ENCODE measurements at regions not wholly inside any gene's neighbourhood (a gene's known extent, or its start where the extent isn't known, plus 50 kb on each side); places are given as distances from the start of the nearest gene placed in this dataset.
A peak's percentile ranks its signal among the peaks of the same experiment; 100 is the strongest.
"Not testable (repeated sequence)": the region's sequence is repeated elsewhere in the genome, so short reads cannot be mapped to it uniquely, and the experiment has no call there.

DNA sequence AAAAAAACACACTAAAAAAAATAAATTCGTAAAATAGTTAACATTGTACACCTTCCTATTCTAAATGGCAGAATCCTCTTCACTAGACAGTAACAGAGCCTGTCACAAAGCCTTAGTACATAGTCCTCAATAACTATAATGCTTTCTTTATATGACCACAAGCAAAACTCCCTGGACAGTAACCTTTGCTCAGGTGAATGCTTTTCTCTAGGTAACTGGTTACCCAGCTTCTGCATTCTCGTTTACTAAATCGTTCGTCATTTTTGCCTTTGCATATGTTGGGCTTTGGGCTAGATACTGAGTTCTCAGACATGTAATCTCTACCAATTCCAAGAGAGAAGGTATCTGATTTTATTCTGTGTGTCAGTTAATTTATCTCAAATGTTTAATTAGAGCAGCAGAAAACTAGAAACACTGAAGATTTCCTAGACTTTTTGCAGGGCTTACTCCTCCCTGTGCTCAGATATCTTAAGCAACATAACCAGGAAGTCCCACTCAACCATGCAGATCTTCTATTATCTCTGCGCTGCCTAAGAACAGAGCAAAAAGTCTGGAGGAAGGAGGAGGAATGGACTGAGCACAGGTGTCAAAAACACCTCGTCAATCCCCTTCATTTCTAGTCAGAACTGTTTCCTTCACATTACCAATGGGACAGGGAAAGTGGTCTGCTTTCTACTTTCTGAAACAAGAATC, 247.7 kb downstream of the SOCS6 start:
- DNase-seq, result no peak

DNA sequence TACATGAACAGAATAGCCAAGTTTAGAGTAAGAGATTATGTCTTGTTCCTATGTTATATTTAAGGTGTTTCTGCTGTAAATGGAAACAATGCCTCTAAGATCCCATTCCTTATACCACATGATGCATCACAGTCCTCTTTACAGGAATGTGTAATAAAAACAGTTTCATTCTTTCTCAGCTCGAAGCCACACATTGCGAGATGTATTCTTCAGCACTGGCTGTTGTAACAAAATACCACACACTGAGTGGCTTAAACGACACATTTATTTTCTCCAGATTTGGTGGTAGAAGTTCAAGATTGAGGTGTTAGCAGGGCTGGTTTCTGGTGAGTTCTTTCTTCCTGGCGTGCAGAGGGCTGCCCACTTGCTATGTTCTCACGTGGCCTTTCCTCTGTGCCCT, 246.2 kb downstream of the SOCS6 start:
- no peak for DNase-seq

- not testable (repeated sequence) for DNase-seq
Observed at GRCh38 chr18:70525322-70525721, 236.5 kb downstream of the SOCS6 start.

GRCh38 chr18:70523792-70524182, 234.9 kb downstream of the SOCS6 start:
- no peak for DNase-seq

GRCh38 chr18:70523035-70523791, 234.4 kb downstream of the SOCS6 start:
- DNase-seq, result peak; percentile 94

GRCh38 chr18:70522183-70522680, 233.4 kb downstream of the SOCS6 start:
- DNase-seq, result no peak

DNA sequence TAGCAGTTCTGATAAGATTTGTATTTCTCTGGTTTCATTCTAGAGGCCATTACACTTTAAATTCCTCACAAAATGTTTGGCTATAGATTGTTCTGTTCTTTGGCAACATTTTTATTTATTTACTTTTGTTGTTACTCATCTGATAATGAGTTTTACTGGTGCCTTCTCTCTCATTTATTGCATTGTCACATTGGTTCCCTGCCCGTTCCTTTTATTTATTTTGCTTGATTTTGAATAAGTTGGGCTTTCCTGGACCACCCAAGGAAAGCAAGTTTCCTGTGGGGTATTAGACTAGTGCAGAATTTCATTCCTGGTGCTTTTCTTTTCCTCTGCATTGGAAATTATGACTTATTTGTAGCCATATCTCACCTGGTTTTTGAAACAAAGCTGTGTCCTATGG, 232.0 kb downstream of the SOCS6 start:
- DNase-seq, result no peak

DNA sequence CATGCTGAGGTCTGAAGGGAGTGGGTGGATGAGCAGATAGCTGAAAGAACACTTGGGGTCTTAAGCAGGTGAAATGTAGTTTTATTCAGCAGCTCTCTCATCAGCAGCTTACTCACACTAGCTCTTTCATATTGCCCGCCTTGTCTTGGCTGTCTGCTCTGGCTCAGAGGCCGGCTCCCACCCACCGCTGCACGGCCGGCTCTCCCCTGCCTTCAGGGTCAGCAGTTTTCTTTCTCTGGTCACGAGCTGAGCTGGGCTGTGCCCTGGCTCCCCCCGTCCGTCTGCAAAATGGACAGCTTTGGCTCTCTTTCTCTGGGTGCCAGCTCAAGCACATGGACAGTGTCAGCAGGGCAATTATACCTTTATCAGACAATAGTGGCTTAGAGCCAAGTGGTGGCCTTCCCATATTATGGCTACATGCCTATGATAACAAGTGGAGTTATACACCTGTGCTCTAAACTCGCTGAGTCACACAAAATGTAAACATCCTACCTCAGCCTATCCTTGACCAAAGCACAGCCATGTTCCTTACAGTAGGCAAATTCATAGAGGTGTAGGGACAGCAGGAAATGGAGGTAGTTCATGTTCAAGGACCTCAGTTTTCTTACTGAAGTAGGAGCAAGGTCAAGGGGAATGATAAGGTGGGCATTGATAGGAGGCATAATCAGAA, 224.8 kb downstream of the SOCS6 start:
- no peak for DNase-seq

- DNase-seq, result no peak
Observed at GRCh38 chr18:70507970-70508369, 219.1 kb downstream of the SOCS6 start.

DNA sequence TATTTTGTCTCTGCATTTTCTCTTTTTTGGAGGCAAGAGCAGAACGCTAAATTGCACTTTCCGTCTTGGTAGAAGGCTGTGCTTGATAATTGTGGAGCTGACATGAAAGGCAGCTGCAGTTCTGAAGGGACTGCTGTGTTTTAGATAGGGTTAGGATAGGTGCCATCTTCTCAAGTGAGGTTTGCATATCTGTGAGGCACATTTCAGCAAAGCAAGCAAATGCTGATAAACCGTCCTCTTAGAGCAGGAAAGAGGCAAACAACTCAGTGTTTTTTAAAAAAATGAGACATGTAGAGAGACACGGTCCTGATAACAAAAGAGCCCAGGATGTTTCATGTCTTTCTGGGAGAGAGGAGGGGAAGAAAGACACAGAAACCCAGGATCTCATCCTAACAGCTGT, 217.7 kb downstream of the SOCS6 start:
- no peak for DNase-seq

GRCh38 chr18:70503060-70503459, 214.2 kb downstream of the SOCS6 start:
- DNase-seq, result no peak

DNA sequence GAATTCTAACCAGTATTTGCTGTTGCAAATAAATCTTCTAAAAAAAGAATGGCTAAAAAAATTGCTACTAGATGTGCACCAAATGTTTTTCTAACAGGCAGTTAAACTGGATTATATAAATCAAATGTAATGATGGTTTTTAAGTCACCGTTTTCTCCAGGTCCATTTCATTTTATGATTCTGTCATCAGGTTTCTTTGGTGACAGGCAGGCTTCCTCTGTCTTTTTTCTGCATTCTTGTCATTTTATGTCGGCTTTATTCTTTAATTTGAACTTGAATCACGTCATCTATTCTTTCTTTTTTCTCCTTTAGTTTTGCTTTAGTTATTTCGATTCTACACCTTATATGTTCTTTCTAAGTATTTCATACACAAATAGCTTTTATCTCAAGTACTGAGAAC, 212.5 kb downstream of the SOCS6 start:
- no peak for DNase-seq

DNA sequence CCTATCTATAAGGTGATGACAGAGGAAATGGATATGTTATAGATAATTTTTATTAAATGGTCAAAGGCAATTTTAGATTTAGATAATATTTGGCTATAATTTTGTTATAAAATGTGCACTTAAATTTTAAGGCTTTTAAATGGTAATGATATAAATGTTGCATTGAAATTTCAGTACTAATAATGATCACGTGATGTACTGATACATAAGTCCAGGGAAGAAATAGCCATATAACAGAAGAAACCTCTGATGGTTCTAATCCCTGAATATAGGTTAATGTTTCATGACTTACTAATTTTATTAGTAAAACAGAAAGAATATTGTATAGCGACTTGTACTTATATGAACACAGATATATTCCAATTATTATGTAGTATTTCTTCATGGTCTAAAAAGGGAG, 211.9 kb downstream of the SOCS6 start:
- no peak for DNase-seq

GRCh38 chr18:70499218-70499691, 210.4 kb downstream of the SOCS6 start:
- DNase-seq, result no peak

DNA sequence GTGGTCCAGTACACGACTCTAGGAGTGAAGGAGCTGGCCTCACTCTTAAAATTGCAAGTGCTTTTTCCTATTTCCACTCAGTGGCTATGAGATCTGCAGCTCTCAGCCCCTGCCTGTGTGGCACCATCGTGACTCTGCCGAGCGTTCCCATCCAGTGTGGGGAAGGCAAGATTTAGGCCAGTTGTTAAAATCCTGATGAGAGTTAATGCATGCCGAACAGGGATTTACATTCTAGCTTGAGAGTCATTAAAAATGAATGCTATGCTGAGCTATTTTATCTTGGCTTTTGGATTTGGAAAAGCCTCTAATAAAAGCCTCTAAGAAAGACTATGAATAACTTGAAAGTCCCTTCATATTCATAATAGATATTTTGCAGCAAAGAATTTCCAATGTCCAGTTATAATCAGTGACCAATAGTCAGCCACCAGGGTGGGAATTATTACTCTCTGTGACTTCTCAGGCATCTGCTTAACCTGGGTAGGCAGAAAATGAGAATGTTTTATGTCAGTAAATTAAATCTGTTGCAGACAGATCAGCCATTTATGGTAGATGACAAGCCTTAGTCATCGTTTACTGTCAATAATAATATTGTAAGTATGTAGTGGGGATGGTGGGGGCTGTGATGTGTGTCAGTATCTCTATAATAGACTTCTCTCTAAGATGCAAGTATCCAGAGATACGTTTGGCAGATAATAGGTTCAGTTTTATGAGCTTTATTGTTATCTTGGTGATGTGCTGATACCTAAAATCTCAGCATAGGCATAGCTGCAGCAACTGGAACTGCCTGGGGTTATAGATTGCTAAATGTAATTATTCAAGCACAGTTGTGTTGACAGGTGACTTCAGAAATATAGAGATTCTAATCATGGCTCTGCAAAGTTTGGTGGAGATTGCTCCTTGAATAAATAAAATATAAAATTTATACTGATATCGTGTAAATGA, 207.8 kb downstream of the SOCS6 start:
- DNase-seq, result no peak

DNA sequence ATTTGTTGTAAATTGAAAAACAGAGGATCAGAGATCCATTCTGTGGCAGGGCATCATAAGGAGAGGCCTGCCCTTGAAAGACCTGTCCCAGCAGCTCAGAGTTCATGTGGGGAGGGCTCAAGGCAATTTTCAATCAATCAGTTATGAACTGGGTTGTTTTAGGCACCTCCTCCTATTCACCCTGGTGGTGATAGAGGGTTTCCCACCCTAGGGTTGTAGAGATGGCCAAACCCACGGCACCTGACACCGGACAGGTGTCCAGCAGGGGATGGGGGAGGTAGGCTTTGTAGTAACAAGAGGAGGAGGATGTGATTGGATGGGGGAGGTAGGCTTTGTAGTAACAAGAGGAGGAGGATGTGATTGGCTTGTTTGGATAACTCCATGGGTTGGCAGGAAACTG, 205.7 kb downstream of the SOCS6 start:
- no peak for DNase-seq

- no peak for DNase-seq
Observed at GRCh38 chr18:70493461-70493860, 204.6 kb downstream of the SOCS6 start.

GRCh38 chr18:70491734-70492348, 203.0 kb downstream of the SOCS6 start:
- no peak for DNase-seq

- peak; percentile 58 for DNase-seq
Observed at GRCh38 chr18:70489986-70490933, 201.4 kb downstream of the SOCS6 start.

GRCh38 chr18:70489571-70489970, 200.7 kb downstream of the SOCS6 start:
- no peak for DNase-seq

DNA sequence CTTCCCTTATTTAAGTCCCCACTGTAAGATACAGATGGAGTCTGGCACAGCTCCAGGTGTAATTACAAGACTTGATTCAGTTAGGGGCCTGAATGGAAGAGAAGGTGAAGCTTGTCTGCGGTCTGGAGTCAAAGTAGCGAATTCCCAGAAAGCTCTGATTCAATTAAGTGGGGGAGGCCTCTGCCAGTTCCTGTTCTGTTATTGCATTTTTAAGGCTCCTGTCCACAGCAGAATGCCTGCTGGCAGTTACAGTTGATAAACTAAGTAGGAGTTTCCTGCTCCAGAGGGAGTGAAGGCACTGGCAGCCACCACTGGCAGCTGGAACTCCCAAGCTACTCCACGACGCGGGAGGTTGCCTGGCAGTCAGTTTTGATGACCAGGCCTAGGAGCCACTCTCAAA, 181.1 kb downstream of the SOCS6 start:
- DNase-seq, result no peak
